OCI-LY1 (cell line): ENCODE measurements at regions not wholly inside any gene's neighbourhood (a gene's known extent, or its start where the extent isn't known, plus 50 kb on each side); places are given as distances from the start of the nearest gene placed in this dataset.

Experiments used
- CTCF ChIP-seq: fragments of 200-600 bp; sonication (generic), shearing (Covaris generic); IDR thresholded peaks from 2 replicates; pipeline ENCODE4 v1.5.1; 2017; ENCODE audit warnings: mild to moderate bottlenecking, antibody characterized with exemption, low read length, moderate library complexity, mixed read lengths
- EZH2 ChIP-seq: fragments of 200-600 bp; sonication (generic), shearing (Covaris generic); IDR thresholded peaks from 2 replicates; pipeline ENCODE4 v1.8.0; 2017; ENCODE audit warnings: borderline replicate concordance, mixed run types, mild to moderate bottlenecking, antibody characterized with exemption, low read length, moderate library complexity, mixed read lengths

GRCh38 chrX:73922856-73923455, 70.4 kb upstream of the XIST start:
- TF ChIP-seq CTCF (no peak), EZH2 (no peak)
